Hypothalamus (tissue), 51 donors: ENCODE measurements at regions not wholly inside any gene's neighbourhood (a gene's known extent, or its start where the extent isn't known, plus 50 kb on each side); places are given as distances from the start of the nearest gene placed in this dataset.
"Not testable (repeated sequence)": the region's sequence is repeated elsewhere in the genome, so short reads cannot be mapped to it uniquely, and the experiment has no call there.

Experiments
- DNase-seq, 51 donors: peaks; one replicate each; lab custom pipeline; 2025; lab: John Stamatoyannopoulos, UW

- no peak for DNase-seq
Measured at GRCh38 chr5:16987776-16988175, 51.7 kb upstream of the MYO10 start.

- DNase-seq: not testable (repeated sequence)
Measured at GRCh38 chr5:16990817-16991520, 54.9 kb upstream of the MYO10 start.

GRCh38 chr5:16992006-16992405, 55.9 kb upstream of the MYO10 start:
- DNase-seq: no peak

- no peak for DNase-seq
Measured at GRCh38 chr5:16992444-16992843, 56.4 kb upstream of the MYO10 start.

GRCh38 chr5:16994565-16994964, 58.5 kb upstream of the MYO10 start:
- DNase-seq: no peak

- no peak for DNase-seq
Measured at GRCh38 chr5:16995372-16995771, 59.3 kb upstream of the MYO10 start.

- no peak for DNase-seq
Measured at GRCh38 chr5:17000291-17000939, 64.3 kb upstream of the MYO10 start.

- no peak for DNase-seq
Measured at GRCh38 chr5:17001428-17001827, 65.3 kb upstream of the MYO10 start.

GRCh38 chr5:17004441-17005106, 68.5 kb upstream of the MYO10 start:
- no peak for DNase-seq

GRCh38 chr5:17005107-17005828, 69.2 kb upstream of the MYO10 start:
- no peak for DNase-seq

- DNase-seq: no peak
Measured at GRCh38 chr5:17012289-17012688, 76.2 kb upstream of the MYO10 start.

GRCh38 chr5:17014686-17015085, 78.6 kb upstream of the MYO10 start:
- no peak for DNase-seq

- DNase-seq: no peak
Measured at GRCh38 chr5:17018871-17019270, 82.8 kb upstream of the MYO10 start.

- DNase-seq: no peak
Measured at GRCh38 chr5:17019324-17019723, 83.2 kb upstream of the MYO10 start.

GRCh38 chr5:17020678-17021601, 84.9 kb upstream of the MYO10 start:
- no peak for DNase-seq

- no peak for DNase-seq
Measured at GRCh38 chr5:17021602-17021932, 85.5 kb upstream of the MYO10 start.

GRCh38 chr5:17022296-17022695, 86.2 kb upstream of the MYO10 start:
- no peak for DNase-seq

GRCh38 chr5:17024686-17025180, 88.6 kb upstream of the MYO10 start:
- peak in 4 of 51 donors; percentile 2 to 12 (median 7) for DNase-seq

- DNase-seq: not testable (repeated sequence)
Measured at GRCh38 chr5:17031659-17032277, 95.7 kb upstream of the MYO10 start.
